ENCODE measurements at regions not wholly inside any gene's neighbourhood (a gene's known extent, or its start where the extent isn't known, plus 50 kb on each side); places are given as distances from the start of the nearest gene placed in this dataset.
"Not testable (repeated sequence)": the region's sequence is repeated elsewhere in the genome, so short reads cannot be mapped to it uniquely, and the experiment has no call there.

DNA sequence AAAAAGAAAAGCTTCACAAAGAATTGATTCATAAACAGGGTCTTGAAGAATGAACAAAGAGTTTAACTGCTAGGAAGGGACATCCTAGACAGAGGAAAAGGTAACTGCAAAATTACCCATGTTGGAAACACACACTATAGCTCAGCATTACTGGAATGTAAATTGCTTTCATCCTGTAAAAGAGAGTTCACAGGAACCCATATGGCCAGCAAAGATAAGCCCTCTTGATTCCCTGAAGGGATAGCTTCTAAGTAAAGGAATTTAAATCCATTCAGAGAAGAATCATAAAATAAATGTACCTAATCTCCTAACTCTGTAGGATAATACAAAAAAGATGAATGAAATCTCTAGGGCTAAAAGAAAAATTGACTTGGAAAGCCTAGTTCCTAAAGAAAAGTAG lies 107.1 kb upstream of the INTU start:
- H3K4me1 ChIP-seq (ENCODE audit: insufficient read depth, low read length): no peaks in the 10 kb centered on the region
- H3K9me3 ChIP-seq (ENCODE audit: insufficient read depth, low read length, severe bottlenecking): no peaks in the 10 kb centered on the region
- DNase-seq (no peak), ATAC-seq (ENCODE audit: insufficient read depth, low read depth) (no peak)
- H3K27ac ChIP-seq (ENCODE audit: low read length): no peak overlapping the region
- no peak overlapping the region for H3K4me3 ChIP-seq (ENCODE audit: low read depth in 1 of 2, low read length in 2 of 2)
- no peaks in the 10 kb centered on the region for H3K27me3 ChIP-seq (ENCODE audit: insufficient read depth, low read length, poor library complexity)
- no peaks in the 10 kb centered on the region for H3K79me2 ChIP-seq (ENCODE audit: insufficient read depth, low read length)
- H3K36me3 ChIP-seq (ENCODE audit: insufficient read depth, low read length): no peaks in the 10 kb centered on the region
- TF ChIP-seq, protein P1, sequence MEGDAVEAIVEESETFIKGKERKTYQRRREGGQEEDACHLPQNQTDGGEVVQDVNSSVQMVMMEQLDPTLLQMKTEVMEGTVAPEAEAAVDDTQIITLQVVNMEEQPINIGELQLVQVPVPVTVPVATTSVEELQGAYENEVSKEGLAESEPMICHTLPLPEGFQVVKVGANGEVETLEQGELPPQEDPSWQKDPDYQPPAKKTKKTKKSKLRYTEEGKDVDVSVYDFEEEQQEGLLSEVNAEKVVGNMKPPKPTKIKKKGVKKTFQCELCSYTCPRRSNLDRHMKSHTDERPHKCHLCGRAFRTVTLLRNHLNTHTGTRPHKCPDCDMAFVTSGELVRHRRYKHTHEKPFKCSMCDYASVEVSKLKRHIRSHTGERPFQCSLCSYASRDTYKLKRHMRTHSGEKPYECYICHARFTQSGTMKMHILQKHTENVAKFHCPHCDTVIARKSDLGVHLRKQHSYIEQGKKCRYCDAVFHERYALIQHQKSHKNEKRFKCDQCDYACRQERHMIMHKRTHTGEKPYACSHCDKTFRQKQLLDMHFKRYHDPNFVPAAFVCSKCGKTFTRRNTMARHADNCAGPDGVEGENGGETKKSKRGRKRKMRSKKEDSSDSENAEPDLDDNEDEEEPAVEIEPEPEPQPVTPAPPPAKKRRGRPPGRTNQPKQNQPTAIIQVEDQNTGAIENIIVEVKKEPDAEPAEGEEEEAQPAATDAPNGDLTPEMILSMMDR (IDR thresholded peaks at IDR 0.05; ENCODE audit: borderline replicate concordance, extremely low read depth, low read length, poor library complexity, severe bottlenecking): no peak
- H3K9ac ChIP-seq (ENCODE audit: low read depth, low read length): no peak overlapping the region
- no peak overlapping the region for H2AFZ ChIP-seq (ENCODE audit: low read depth, low read length)
- H4K20me1 ChIP-seq (ENCODE audit: insufficient read depth, low read length): no peaks in the 10 kb centered on the region
- no peak overlapping the region for H3K4me2 ChIP-seq (ENCODE audit: insufficient read depth, low read length)

DNA sequence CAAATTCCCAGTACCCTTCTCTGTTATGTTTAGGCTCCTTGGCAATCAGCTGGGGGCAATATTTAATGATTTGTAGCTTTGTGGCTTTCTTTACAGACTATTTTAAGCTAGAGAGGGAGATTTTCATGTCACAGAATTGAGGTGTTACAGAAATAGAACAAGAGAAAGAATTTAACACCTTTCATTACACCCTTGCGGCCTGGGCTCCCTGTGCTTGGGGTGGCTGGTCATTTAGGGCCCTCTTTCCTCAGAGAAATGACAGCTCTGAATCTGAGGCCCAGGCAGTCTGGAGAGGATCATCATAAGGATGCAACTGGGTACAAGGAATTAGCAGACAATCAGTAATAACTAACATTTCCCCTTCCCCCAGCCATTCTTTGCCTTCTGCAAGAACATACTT lies 104.5 kb upstream of the INTU start:
- no peaks in the 10 kb centered on the region for H3K4me1 ChIP-seq (ENCODE audit: insufficient read depth, low read length)
- DNase-seq: no peak
- H3K9me3 ChIP-seq (ENCODE audit: insufficient read depth, low read length, severe bottlenecking): no peaks in the 10 kb centered on the region
- ATAC-seq (ENCODE audit: insufficient read depth, low read depth): no peak
- no peak overlapping the region for H3K4me3 ChIP-seq (ENCODE audit: low read depth in 1 of 2, low read length in 2 of 2)
- H3K4me2 ChIP-seq (ENCODE audit: insufficient read depth, low read length): no peak overlapping the region
- H3K79me2 ChIP-seq (ENCODE audit: insufficient read depth, low read length): no peaks in the 10 kb centered on the region
- no peaks in the 10 kb centered on the region for H3K27me3 ChIP-seq (ENCODE audit: insufficient read depth, low read length, poor library complexity)
- TF ChIP-seq, protein P1 (IDR thresholded peaks at IDR 0.05; ENCODE audit: borderline replicate concordance, extremely low read depth, low read length, poor library complexity, severe bottlenecking): no peak
- no peak for TF ChIP-seq EZH2 (IDR thresholded peaks at IDR 0.05; ENCODE audit: borderline replicate concordance, low read depth, low read length, severe bottlenecking)
- no peaks in the 10 kb centered on the region for H3K36me3 ChIP-seq (ENCODE audit: insufficient read depth, low read length)
- no peak overlapping the region for H3K27ac ChIP-seq (ENCODE audit: low read length)
- no peak overlapping the region for H3K9ac ChIP-seq (ENCODE audit: low read depth, low read length)
- no peaks in the 10 kb centered on the region for H4K20me1 ChIP-seq (ENCODE audit: insufficient read depth, low read length)
- no peak overlapping the region for H2AFZ ChIP-seq (ENCODE audit: low read depth, low read length)

DNA sequence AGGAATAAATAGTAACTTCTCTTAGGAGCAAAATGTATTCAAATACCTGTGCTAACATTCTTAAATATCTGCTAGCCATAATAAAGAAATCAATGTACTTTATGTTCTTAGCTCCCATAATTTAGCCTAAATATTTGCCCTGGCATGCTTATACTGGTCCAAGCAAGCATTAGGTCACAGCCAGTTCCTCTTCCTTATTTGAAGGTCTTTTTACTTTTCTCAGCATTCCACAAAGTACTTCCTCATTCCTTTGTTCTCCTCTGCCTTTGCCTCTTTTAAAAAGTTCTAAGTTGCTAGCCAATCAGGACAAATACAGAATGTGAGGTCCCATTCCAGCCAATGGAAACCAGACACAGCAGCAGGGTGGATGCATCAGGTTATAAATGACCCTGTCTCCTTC lies 102.9 kb upstream of the INTU start:
- not testable (repeated sequence) for H3K4me3 ChIP-seq (ENCODE audit: low read depth in 1 of 2, low read length in 2 of 2); DNase-seq; H3K9me3 ChIP-seq (ENCODE audit: insufficient read depth, low read length, severe bottlenecking); H3K9ac ChIP-seq (ENCODE audit: low read depth, low read length); H3K27me3 ChIP-seq (ENCODE audit: insufficient read depth, low read length, poor library complexity); H3K4me1 ChIP-seq (ENCODE audit: insufficient read depth, low read length); H3K36me3 ChIP-seq (ENCODE audit: insufficient read depth, low read length); H3K79me2 ChIP-seq (ENCODE audit: insufficient read depth, low read length); H4K20me1 ChIP-seq (ENCODE audit: insufficient read depth, low read length); H3K4me2 ChIP-seq (ENCODE audit: insufficient read depth, low read length); H2AFZ ChIP-seq (ENCODE audit: low read depth, low read length); ATAC-seq (ENCODE audit: insufficient read depth, low read depth); H3K27ac ChIP-seq (ENCODE audit: low read length)

DNA sequence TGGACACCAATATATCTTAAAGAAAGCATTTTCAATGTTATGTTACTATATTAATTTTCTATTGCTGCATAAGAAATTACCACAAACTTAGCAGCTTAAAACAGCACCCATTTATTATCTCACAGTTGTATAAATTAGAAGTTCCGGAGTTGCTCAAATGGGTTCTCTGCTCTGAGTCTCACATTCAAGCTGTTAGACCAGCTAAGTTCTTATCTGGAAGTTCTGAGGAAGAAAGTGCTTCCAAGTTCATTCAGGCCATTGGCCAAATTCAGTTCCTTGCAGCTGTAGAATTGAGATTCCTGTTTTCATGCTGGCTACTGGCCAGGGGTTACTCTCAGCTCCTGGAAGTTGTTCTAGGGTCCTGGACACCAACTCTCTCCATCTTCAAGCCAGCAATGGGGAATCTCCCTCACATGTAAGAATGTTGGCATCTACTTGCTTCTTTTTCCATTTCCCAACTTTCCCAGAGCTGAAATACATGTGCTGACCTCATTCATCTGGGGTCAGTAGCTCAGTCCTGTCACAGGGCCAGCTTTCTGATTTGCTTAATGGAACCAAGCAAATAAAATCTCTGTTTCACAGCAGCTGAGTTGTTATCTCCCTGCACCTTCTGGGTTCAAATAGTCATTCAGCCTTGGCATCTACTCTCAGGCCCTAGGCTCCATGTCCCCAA lies 99.6 kb upstream of the INTU start:
- Histone ChIP-seq H3K79me2 (ENCODE audit: insufficient read depth, low read length) (no peaks in the 10 kb centered on the region), H4K20me1 (ENCODE audit: insufficient read depth, low read length) (no peaks in the 10 kb centered on the region), H3K9ac (ENCODE audit: low read depth, low read length) (no peak overlapping the region), H3K27me3 (ENCODE audit: insufficient read depth, low read length, poor library complexity) (no peaks in the 10 kb centered on the region), H3K4me3 (ENCODE audit: low read depth in 1 of 2, low read length in 2 of 2) (no peak overlapping the region), H3K4me2 (ENCODE audit: insufficient read depth, low read length) (no peak overlapping the region), H3K36me3 (ENCODE audit: insufficient read depth, low read length) (no peaks in the 10 kb centered on the region), H3K27ac (ENCODE audit: low read length) (no peak overlapping the region), H3K4me1 (ENCODE audit: insufficient read depth, low read length) (no peaks in the 10 kb centered on the region), H2AFZ (ENCODE audit: low read depth, low read length) (no peak overlapping the region), H3K9me3 (ENCODE audit: insufficient read depth, low read length, severe bottlenecking) (no peaks in the 10 kb centered on the region)
- DNase-seq (no peak), ATAC-seq (ENCODE audit: insufficient read depth, low read depth) (no peak)
- TF ChIP-seq, protein P1 (IDR thresholded peaks at IDR 0.05; ENCODE audit: borderline replicate concordance, extremely low read depth, low read length, poor library complexity, severe bottlenecking): no peak
